Thyroid gland (tissue), 4 donors: ENCODE measurements at regions not wholly inside any gene's neighbourhood (a gene's known extent, or its start where the extent isn't known, plus 50 kb on each side); places are given as distances from the start of the nearest gene placed in this dataset.

Experiments
- DNase-seq, 2 donors: peaks; one replicate each; pipeline ENCODE4 v3.0.0-alpha.2; 2019
- H3K27ac ChIP-seq, 3 donors: fragments of 200-600 bp; sonication (generic); 1 replicate in 2 of 3; 2 replicates in 1 of 3; pipeline ENCODE4 v1.5.1; 2016 to 2019; ENCODE audit warnings: mild to moderate bottlenecking in 1 of 3, moderate library complexity in 1 of 3
- H3K27me3 ChIP-seq: fragments of 200-600 bp; sonication (generic); one replicate; pipeline ENCODE4 v1.5.1; 2019
- H3K36me3 ChIP-seq, 2 donors: fragments of 200-600 bp; sonication (generic); one replicate each; pipeline ENCODE4 v1.5.1; 2016 to 2019
- H3K4me1 ChIP-seq, 2 donors: fragments of 200-600 bp; sonication (generic); one replicate each; pipeline ENCODE4 v1.5.1; 2017 to 2019
- H3K4me3 ChIP-seq, 3 donors: fragments of 200-600 bp; sonication (generic); replicated peaks in 1 of 3; 1 replicate in 2 of 3; 2 replicates in 1 of 3; pipeline ENCODE4 v1.5.1; 2016; ENCODE audit warnings: mild to moderate bottlenecking in 1 of 3
- H3K9me3 ChIP-seq: fragments of 200-600 bp; sonication (generic); one replicate; pipeline ENCODE4 v1.5.1; 2017
- CTCF ChIP-seq, 6 experiments: fragments of 200-600 bp in 3 of 6; fragments of 450-650 bp in 3 of 6; sonication (generic) in 3 of 6; IDR thresholded peaks; one replicate each; pipeline ENCODE4 v1.5.1; 2016 to 2019; ENCODE audit warnings: antibody characterized with exemption in 6 of 6, mild to moderate bottlenecking in 2 of 6, inconsistent platforms in 1 of 6, moderate library complexity in 1 of 6
- POLR2A ChIP-seq, 2 donors: fragments of 450-650 bp; IDR thresholded peaks; one replicate each; pipeline ENCODE4 v1.6.1; 2017; ENCODE audit warnings: antibody characterized with exemption in 2 of 2, mild to moderate bottlenecking in 2 of 2, moderate library complexity in 1 of 2
- WGBS, 2 donors: methylation state at CpG; one replicate each; pipeline ENCODE4 v1.1.5; 2017; 5-methylcytosine and 5-hydroxymethylcytosine counted together
- intact Hi-C: fragments of 100-400 bp; cut with DNase I; formaldehyde crosslinking; loops from one replicate; pipeline ENCODE4 v1.15.1; 2023

GRCh38 chr9:71582347-71582746, 186.0 kb downstream of the CEMIP2 start:
- intact Hi-C loops = no loop called here
- no peak overlapping the region for H3K4me3 ChIP-seq
- no peak overlapping the region for H3K27ac ChIP-seq
- WGBS, 2 donors = 63 to 78% methylated on average over 2 of the region's 2 CpGs
- H3K36me3 ChIP-seq = no peaks in the 10 kb centered on the region
- H3K27me3 ChIP-seq = no peaks in the 10 kb centered on the region
- H3K9me3 ChIP-seq = no peaks in the 10 kb centered on the region
- TF ChIP-seq POLR2A (IDR thresholded peaks at IDR 0.05) (no peak), CTCF (IDR thresholded peaks at IDR 0.05) (no peak)
- DNase-seq = no peak
- H3K4me1 ChIP-seq = no peaks in the 10 kb centered on the region

GRCh38 chr9:71581101-71581500, 187.2 kb downstream of the CEMIP2 start:
- no peaks in the 10 kb centered on the region for H3K36me3 ChIP-seq
- intact Hi-C loops = no loop called here
- WGBS, 2 donors = 93 to 95% methylated on average over 2 of the region's 2 CpGs

GRCh38 chr9:71571186-71571585, 197.1 kb downstream of the CEMIP2 start:
- no peak for TF ChIP-seq POLR2A (IDR thresholded peaks at IDR 0.05)
- DNase-seq = no peak
- H3K4me3 ChIP-seq = no peak overlapping the region
- H3K9me3 ChIP-seq = no peaks in the 10 kb centered on the region
- H3K4me1 ChIP-seq = no peaks in the 10 kb centered on the region
- WGBS, 2 donors = 85 to 88% methylated on average over 4 of the region's 4 CpGs
- no peak overlapping the region for H3K27ac ChIP-seq
- H3K27me3 ChIP-seq = no peaks in the 10 kb centered on the region
- H3K36me3 ChIP-seq = no peaks in the 10 kb centered on the region
- intact Hi-C loops = no loop called here

More at GRCh38 chr9:71581101-71581500, 187.2 kb downstream of the CEMIP2 start:
- Histone ChIP-seq H3K27ac (no peak overlapping the region), H3K4me1 (no peaks in the 10 kb centered on the region), H3K9me3 (no peaks in the 10 kb centered on the region), H3K4me3 (no peak overlapping the region), H3K27me3 (no peaks in the 10 kb centered on the region)
- TF ChIP-seq CTCF (IDR thresholded peaks at IDR 0.05) (no peak), POLR2A (IDR thresholded peaks at IDR 0.05) (no peak)
- no peak for DNase-seq

GRCh38 chr9:71567890-71568289, 200.4 kb downstream of the CEMIP2 start:
- H3K4me3 ChIP-seq = no peak overlapping the region
- no peak overlapping the region for H3K27ac ChIP-seq
- DNase-seq = no peak
- no peaks in the 10 kb centered on the region for H3K9me3 ChIP-seq
- TF ChIP-seq CTCF (IDR thresholded peaks at IDR 0.05) (no peak), POLR2A (IDR thresholded peaks at IDR 0.05) (no peak)
- H3K36me3 ChIP-seq = no peaks in the 10 kb centered on the region
- H3K4me1 ChIP-seq = no peaks in the 10 kb centered on the region
- intact Hi-C loops = no loop called here
- H3K27me3 ChIP-seq = no peaks in the 10 kb centered on the region

- Histone ChIP-seq H3K9me3 (no peaks in the 10 kb centered on the region), H3K27ac (no peak overlapping the region), H3K4me1 (no peaks in the 10 kb centered on the region), H3K4me3 (no peak overlapping the region), H3K36me3 (no peaks in the 10 kb centered on the region), H3K27me3 (no peaks in the 10 kb centered on the region)
- DNase-seq = no peak
- WGBS, 2 donors = 77 to 81% methylated on average over 4 of the region's 4 CpGs
- intact Hi-C loops = no loop called here
- TF ChIP-seq CTCF (IDR thresholded peaks at IDR 0.05) (no peak), POLR2A (IDR thresholded peaks at IDR 0.05) (no peak)
These were observed 206.2 kb downstream of the CEMIP2 start for GRCh38 chr9:71562140-71562539.

GRCh38 chr9:71557310-71557709, 211.0 kb downstream of the CEMIP2 start:
- TF ChIP-seq POLR2A (IDR thresholded peaks at IDR 0.05) (no peak), CTCF (IDR thresholded peaks at IDR 0.05) (no peak)
- WGBS, 2 donors = 44 to 46% methylated on average over 2 of the region's 2 CpGs
- Histone ChIP-seq H3K36me3 (no peaks in the 10 kb centered on the region), H3K27me3 (no peaks in the 10 kb centered on the region), H3K9me3 (no peaks in the 10 kb centered on the region), H3K4me3 (no peak overlapping the region), H3K4me1 (no peaks in the 10 kb centered on the region), H3K27ac (no peak overlapping the region)
- intact Hi-C loops = no loop called here
- DNase-seq = no peak
